ENCODE measurements at regions not wholly inside any gene's neighbourhood (a gene's known extent, or its start where the extent isn't known, plus 50 kb on each side); places are given as distances from the start of the nearest gene placed in this dataset.
"Not testable (repeated sequence)": the region's sequence is repeated elsewhere in the genome, so short reads cannot be mapped to it uniquely, and the experiment has no call there.

DNA sequence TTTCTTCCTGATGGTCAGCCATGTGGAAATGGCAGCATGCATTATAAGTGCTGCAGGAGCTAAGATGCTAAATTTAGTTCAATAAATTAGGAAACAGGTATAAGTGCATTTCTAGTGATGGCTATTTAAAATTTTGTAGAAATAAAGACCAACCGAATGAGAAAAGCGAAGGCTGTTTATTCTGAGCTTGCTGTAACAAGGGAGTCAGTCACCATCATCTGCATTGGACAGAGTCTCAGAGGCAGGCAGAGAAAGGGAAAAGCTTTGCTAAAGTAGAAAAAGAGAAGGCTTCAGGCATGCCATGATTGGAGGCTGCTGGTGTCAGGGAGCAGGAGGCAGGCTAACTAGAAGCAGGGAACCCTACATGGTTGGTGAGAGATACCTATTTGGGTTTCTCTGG is 451.0 kb downstream of the EDEM1 start:
- DNase-seq = no peak

DNA sequence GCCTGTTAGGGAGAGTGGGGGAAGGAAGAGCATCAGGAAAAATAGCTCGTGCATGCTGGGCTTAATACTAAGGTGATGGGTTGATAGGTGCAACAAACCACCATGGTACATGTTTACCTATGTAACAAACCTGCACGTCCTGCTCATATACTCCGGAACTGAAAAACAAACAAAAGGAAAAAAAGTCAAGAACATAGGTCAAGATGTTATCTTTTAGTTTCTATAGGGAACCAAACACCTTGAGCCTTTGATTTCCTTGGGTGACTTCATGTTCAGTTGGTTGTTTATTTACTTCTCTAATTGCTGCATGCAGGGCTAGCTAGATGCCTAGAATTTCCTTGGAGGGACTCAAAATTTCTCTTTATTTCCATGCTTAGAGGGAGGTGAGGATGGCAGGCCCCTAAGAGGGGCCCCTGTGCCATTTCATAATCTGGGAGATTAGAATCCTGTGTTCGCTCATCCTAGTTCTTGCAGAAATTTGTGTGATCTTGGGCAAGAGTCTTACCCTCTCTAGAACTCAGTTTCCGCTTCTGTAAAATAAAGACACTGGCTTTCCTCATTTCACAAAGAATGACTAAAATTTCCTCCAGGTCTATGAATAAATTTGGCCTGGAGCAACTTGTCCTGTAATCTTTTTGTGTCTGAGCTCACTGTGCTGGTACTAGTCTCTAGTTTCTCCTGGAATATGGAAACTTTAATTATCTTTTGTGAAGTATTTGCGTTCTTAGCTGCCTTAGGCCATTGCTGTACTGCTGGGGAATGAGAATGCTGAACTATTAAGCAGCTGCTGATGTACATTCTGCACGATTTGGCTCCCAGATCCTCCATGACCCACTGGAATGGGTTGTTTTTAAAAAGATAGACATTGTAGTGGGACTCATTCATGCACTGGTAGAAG is 457.5 kb downstream of the EDEM1 start:
- no peak for DNase-seq

- DNase-seq = no peak
Measured at GRCh38 chr3:5645692-5646410, 458.3 kb downstream of the EDEM1 start.

DNA sequence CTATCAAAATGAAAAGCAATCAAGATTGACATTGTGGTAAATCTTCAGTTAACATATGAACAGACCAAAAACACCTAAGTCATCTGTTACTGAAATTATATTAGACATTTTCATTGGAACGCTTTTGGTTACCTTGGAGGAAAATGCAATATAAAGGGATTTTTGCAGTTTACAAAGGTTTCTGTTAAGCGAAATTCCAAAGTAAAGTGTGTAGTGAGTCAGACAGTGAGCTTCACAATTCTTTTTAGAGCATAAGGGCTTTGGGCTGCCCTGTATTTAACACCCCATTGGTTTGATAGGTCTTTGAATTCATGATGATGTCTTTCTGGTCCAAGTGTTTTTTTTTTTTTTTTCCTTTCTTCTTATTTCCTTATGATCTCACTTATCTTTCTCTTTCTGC is 462.8 kb downstream of the EDEM1 start:
- DNase-seq = no peak

DNA sequence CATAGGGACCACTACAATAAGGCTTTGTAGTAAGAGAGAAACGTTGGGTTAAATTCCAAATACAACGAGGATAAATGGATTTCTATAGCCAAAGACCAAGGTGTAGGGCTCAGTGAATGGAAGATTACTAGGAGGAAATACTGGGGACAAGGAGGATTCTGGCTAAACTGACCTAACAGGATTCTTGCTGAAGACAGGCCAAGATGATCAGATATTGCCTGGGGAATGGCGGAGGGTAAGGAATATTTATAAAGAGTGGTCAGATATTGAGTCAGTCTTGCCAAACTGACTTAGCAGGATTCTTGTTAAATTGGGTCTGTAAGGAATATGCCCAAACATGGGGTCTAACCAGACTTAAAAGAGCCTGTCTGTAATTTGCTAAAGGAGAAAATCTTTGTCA is 463.8 kb downstream of the EDEM1 start:
- DNase-seq = no peak

DNA sequence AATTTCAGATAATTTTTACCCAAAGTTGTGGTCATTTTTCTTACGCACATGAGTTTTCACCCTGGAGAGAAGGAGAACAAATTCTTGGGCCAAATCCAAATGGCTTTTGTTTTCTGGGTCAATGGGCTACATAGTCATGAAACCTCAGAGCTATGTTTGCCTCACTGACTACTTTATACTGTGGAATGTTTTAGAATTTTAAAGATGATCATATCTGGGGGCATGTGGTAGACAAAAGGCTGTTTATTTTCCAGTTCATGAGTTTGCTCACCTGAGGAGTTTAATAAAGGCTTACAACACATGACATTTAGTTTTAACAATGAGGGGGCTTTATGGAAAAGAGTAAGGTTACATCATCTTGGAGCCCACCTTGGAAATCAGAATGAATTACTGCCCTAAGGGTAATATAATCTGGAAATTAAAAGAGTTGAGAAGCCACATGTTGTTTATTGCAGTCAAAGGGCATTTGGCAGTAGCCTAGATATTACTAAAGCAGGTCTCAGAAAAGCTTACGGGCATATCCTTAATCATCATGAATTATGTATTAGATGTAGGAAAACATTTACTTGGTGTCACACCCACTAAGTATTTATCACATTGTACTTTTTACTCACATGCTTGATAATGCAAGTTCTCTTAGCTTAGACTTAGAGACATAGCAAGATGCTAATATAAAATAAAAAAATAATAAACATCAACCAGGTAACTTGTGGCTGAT is 466.1 kb downstream of the EDEM1 start:
- DNase-seq = no peak

GRCh38 chr3:5657106-5657505 is 469.6 kb downstream of the EDEM1 start:
- no peak for DNase-seq

GRCh38 chr3:5663601-5664000 is 476.1 kb downstream of the EDEM1 start:
- no peak for DNase-seq

DNA sequence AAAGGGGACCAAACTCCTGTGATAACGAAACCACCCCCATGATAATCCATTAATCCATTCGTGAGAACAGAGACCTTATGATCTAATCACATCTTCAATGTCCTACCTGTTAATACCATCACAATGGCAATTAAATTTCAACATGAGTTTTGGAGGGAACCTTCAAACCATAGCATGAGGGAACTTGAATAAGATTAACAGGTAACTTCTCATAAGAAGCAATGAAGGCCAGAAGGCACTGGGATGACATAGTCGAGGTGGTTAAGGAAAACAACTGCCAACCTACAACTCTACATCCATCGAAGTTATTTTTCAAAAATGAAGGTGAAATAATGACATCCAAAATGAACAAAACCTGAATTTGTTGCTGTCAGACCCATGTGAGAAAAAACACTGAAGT is 478.9 kb downstream of the EDEM1 start:
- no peak for DNase-seq

DNA sequence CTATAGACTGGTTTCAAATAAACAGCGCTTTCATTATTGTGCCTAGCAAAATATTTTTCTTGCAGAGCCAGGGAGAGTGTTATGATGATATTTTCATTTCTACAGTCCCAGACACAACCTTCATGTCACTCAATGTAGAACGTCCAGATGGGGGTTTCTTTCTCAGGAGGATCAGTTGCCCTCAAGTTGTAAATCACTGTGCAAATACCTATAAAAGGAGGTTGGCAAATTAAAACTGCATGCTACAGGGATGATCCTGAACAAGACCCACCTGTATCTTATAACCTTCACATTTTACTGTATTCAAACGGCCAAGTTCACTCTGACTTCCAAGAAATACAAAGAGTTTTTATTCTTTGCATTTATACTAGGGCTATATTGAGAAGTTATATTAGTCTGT is 486.0 kb downstream of the EDEM1 start:
- DNase-seq = no peak

GRCh38 chr3:5675319-5675718 is 487.8 kb downstream of the EDEM1 start:
- no peak for DNase-seq

- DNase-seq = no peak
Measured at GRCh38 chr3:5677555-5677954, 490.0 kb downstream of the EDEM1 start.

DNA sequence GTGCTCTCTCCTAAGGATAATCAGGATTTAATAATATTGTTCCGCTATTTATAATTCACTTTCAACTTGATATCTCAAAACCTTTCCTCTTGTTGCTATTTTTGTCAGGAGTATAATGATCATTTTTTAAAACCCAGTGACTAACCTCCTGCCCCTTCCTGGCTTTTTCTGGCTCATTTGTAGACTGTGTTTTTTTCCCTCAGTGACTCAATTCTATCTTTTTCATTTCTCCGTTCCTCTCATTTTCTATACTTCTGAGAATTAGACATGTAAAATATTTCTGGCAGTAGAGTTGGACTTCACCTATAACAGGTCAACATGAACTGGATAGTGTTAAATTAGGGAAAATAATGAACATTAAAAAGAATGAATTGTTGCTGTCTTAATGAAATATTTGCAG is 490.7 kb downstream of the EDEM1 start:
- no peak for DNase-seq

DNA sequence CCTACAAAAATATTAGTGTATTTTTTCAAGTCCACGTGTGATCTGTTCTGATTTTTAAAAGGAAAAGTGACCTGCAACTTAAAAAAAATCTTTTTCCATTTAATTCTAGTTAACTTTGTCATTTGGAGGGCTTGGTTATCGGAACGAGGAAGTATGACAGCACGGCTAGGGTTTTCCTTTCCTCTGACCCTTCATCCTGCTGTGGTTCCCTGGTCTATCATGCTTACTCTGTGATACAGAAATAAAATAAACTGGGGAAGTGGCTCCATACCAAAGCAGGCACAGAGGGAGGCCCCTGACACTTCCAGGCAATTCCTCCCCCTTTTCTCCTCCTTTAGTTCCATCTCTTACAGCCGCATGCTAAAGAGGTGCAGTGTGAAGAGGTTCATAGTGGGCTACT is 491.3 kb downstream of the EDEM1 start:
- DNase-seq = no peak

DNA sequence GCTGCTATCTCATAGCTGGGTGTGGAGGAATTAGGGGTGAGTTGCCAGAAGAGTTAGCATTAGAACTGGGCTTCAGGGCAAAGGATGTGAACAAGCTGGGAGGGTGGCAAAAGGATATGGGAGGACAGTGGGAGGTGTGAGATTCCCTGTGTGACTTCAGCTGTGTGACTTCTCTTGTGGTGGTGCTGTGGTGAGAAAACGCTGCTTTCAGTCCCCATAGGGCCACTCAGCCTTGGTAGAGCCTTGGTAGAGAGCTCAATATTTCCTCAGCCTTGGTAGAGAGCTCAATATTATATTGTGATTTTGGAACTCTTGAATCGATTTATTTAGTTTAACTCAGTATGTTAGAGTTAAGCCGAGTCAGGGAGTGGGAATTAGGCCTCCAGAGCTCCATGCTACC is 499.7 kb downstream of the EDEM1 start:
- no peak for DNase-seq

GRCh38 chr3:5690490-5690889 is 503.0 kb downstream of the EDEM1 start:
- no peak for DNase-seq

GRCh38 chr3:5690904-5691532 is 503.5 kb downstream of the EDEM1 start:
- DNase-seq = no peak

GRCh38 chr3:5692446-5692845 is 504.9 kb downstream of the EDEM1 start:
- DNase-seq = no peak

GRCh38 chr3:5694266-5694665 is 506.8 kb downstream of the EDEM1 start:
- no peak for DNase-seq

GRCh38 chr3:5698851-5699250 is 511.3 kb downstream of the EDEM1 start:
- DNase-seq = no peak

DNA sequence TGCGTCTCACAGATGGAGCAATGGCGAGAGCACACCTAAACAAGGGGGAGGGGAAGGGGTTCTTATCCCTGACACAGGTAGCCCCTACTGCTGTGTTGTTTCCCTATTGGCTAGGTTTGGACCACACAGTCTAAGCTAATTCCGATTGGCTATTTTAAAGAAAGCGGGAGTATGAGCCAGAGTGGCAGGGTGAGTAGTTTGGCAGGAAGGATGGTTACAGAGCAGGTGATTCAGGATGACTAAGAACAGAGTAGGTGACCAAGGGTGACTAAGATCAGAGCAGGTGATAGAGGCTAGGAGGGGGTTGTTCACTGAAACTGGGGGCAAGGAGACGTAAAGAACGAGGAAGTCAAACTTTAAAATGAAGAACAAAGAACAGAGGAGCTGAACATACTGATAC is 511.8 kb downstream of the EDEM1 start:
- no peak for DNase-seq

- no peak for DNase-seq
Measured at GRCh38 chr3:5699811-5700210, 512.3 kb downstream of the EDEM1 start.

DNA sequence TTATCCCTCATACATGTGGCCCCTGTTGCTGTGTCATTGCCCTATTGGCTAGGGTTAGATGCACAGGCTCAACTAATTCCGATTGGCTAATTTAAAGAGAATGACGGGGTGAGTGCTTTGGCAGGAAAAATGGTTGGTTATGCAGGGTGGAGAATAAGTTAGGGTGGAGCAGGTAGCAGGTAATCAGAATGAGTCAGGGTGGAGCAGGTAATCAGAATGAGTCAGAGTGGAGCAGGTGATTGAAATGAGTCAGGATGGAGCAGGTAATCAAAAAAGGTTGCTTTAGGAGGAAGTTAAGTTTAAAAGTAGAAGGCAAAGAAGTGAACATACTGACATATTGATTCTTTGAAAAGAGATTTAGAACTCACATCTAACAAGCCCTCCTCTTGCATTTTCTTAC is 513.5 kb downstream of the EDEM1 start:
- not testable (repeated sequence) for DNase-seq
